ENCODE measurements at regions not wholly inside any gene's neighbourhood (a gene's known extent, or its start where the extent isn't known, plus 50 kb on each side); places are given as distances from the start of the nearest gene placed in this dataset.

DNA sequence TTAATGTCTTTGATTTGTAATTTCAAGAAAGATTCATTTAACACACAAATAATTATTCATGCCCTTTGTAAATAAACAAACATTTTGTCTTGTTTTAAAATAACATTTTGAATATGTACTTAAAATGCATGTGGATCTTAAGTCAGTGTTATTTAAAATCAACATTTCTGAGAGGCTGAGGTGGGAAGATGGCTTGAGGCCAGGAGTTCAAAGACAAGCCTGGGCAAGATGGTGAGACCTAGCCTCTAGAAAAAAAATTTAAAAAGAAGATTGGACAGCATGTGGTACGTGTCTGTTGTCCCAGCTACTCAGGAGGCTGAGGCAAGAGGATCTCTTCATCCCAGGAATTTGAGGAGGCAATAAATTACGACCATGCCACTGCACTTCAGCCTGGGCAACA is 1268.2 kb downstream of the SLITRK1 start:
- Histone ChIP-seq H3K36me3 (ENCODE audit: insufficient read depth, low read length) (no peaks in the 10 kb centered on the region), H3K27ac (no peak overlapping the region), H3K4me3 (no peak overlapping the region), H3K9me3 (ENCODE audit: low read depth, low read length) (no peaks in the 10 kb centered on the region), H3K9ac (ENCODE audit: insufficient read length) (no peak overlapping the region)
- TF ChIP-seq POLR2AphosphoS5 (IDR thresholded peaks at IDR 0.05; ENCODE audit: borderline replicate concordance, low read depth, low read length) (no peak), EZH2 (IDR thresholded peaks at IDR 0.05) (no peak), FOXP2 (optimal IDR thresholded peaks at IDR 0.05; ENCODE audit: control extremely low read depth, extremely low read length, insufficient read depth) (no peak)
- no peak for DNase-seq (ENCODE audit: low read depth, low spot score)

DNA sequence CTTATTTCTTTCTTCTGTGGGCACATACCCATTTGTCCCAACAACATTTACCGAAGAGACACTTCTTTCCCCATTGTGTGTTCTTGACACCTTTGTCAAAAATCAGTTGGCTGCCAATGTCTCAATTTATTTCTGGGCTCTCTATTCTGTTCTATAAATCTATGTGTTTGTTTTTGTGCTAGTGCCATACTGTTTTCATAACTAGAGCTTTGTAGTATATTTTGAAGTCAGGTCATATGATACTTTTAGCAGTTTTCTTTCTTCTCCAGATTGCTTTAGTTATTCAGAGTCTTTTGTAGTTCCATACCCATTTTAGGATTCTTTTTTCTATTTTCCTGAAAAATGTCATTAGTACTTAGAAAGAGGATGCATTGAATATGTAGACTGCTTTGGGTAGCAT is 1276.3 kb downstream of the SLITRK1 start:
- Histone ChIP-seq H3K27ac (no peak overlapping the region), H3K4me3 (no peak overlapping the region), H3K9me3 (ENCODE audit: low read depth, low read length) (no peaks in the 10 kb centered on the region), H3K9ac (ENCODE audit: insufficient read length) (no peak overlapping the region), H3K36me3 (ENCODE audit: insufficient read depth, low read length) (no peaks in the 10 kb centered on the region)
- TF ChIP-seq EZH2 (IDR thresholded peaks at IDR 0.05) = no peak
- TF ChIP-seq POLR2AphosphoS5 (IDR thresholded peaks at IDR 0.05; ENCODE audit: borderline replicate concordance, low read depth, low read length) = no peak
- no peak for TF ChIP-seq FOXP2 (optimal IDR thresholded peaks at IDR 0.05; ENCODE audit: control extremely low read depth, extremely low read length, insufficient read depth)
- DNase-seq (ENCODE audit: low read depth, low spot score) = no peak

DNA sequence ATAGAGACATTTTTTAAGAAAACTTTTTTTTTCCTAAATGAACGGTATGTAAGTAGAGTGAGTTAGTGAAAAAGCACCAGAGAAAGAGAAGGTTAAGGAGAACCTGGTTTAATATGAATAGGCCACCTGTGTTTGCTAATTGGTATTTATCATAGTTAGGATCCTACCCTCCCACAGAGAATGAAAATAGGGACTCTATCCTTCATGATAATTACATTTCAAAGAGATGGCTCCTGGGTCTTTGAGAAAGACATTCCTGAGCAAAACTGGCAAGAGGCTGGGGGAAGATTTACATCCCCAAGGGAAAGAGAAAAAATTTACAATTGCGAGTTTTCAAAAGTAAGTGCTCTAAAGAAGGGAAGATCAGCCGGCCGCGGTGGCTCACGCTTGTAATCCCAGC is 1284.5 kb downstream of the SLITRK1 start:
- no peak overlapping the region for H3K4me3 ChIP-seq
- no peaks in the 10 kb centered on the region for H3K9me3 ChIP-seq (ENCODE audit: low read depth, low read length)
- no peak for TF ChIP-seq EZH2 (IDR thresholded peaks at IDR 0.05)
- no peak for TF ChIP-seq FOXP2 (optimal IDR thresholded peaks at IDR 0.05; ENCODE audit: control extremely low read depth, extremely low read length, insufficient read depth)
- no peak for TF ChIP-seq POLR2AphosphoS5 (IDR thresholded peaks at IDR 0.05; ENCODE audit: borderline replicate concordance, low read depth, low read length)
- H3K27ac ChIP-seq = no peak overlapping the region
- no peak overlapping the region for H3K9ac ChIP-seq (ENCODE audit: insufficient read length)
- no peaks in the 10 kb centered on the region for H3K36me3 ChIP-seq (ENCODE audit: insufficient read depth, low read length)
- DNase-seq (ENCODE audit: low read depth, low spot score) = no peak

DNA sequence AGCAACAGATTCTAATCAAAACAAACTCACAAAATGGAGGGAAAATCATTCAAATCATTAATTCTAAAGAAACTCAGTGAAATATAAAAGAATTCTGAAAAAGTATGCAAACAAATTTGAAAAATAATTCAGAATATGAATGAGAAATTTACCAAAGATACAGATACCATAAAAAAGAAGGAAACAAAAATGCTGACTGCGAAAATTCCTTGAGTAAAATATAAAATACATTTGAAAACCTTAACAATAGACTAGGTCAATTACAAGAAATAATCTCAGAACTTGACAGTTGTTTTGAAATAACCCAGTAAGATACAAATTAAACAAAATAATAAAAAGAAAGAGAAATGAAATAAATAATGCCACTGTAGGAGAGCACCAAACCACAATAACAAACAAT is 1289.0 kb downstream of the SLITRK1 start:
- H3K9ac ChIP-seq (ENCODE audit: insufficient read length) = no peak overlapping the region
- no peaks in the 10 kb centered on the region for H3K9me3 ChIP-seq (ENCODE audit: low read depth, low read length)
- TF ChIP-seq FOXP2 (optimal IDR thresholded peaks at IDR 0.05; ENCODE audit: control extremely low read depth, extremely low read length, insufficient read depth) (no peak), POLR2AphosphoS5 (IDR thresholded peaks at IDR 0.05; ENCODE audit: borderline replicate concordance, low read depth, low read length) (no peak), EZH2 (IDR thresholded peaks at IDR 0.05) (no peak)
- no peak overlapping the region for H3K4me3 ChIP-seq
- H3K36me3 ChIP-seq (ENCODE audit: insufficient read depth, low read length) = no peaks in the 10 kb centered on the region
- H3K27ac ChIP-seq = no peak overlapping the region
- DNase-seq (ENCODE audit: low read depth, low spot score) = no peak

DNA sequence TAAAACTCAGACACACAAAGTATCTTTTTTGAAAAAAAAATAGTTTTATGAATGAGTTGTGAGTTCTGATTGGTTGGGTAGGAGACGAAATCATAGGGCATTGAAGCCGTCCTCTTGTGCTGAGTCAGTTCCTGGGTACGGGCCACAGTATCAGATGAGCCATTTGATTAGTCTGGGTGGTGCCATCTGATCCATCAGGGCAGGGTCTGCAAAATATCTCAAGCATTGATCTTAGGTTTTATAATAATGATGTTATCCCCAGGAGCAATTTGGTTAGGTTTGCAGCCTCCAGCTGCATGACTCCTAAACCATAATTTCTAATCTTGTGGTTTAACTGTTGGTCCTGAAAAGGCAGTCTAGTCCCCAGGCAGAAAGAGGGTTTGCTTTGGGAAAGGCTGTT is 1310.6 kb downstream of the SLITRK1 start:
- H3K9ac ChIP-seq (ENCODE audit: insufficient read length) = no peak overlapping the region
- no peak for TF ChIP-seq POLR2AphosphoS5 (IDR thresholded peaks at IDR 0.05; ENCODE audit: borderline replicate concordance, low read depth, low read length)
- TF ChIP-seq EZH2 (IDR thresholded peaks at IDR 0.05) = no peak
- TF ChIP-seq FOXP2 (optimal IDR thresholded peaks at IDR 0.05; ENCODE audit: control extremely low read depth, extremely low read length, insufficient read depth) = no peak
- H3K9me3 ChIP-seq (ENCODE audit: low read depth, low read length) = peaks cover 4% of the 10 kb centered on the region; the same call in 1 of the 2 replicates
- H3K27ac ChIP-seq = no peak overlapping the region
- no peaks in the 10 kb centered on the region for H3K36me3 ChIP-seq (ENCODE audit: insufficient read depth, low read length)
- peak; percentile 26 for DNase-seq (ENCODE audit: low read depth, low spot score)
- H3K4me3 ChIP-seq = no peak overlapping the region

DNA sequence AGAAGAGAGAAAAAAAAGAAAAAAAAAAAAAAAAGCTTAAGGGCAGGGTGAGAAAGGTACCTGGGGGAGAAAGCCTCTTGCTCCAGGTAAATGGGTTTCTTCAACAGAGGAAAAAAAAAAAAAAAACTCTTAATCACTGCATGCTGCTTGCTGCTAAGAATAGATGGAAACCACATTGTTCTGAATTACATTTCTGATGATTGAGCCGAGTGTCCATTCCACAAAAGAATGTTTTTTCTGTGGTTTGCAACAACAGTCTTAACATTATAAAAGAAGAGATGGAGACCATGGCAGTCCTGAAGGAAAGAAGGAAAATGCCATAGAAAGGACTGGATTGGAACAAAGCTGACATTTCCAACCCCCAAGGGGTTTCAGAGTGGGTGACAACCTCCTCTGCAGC is 1312.7 kb downstream of the SLITRK1 start:
- TF ChIP-seq FOXP2 (optimal IDR thresholded peaks at IDR 0.05; ENCODE audit: control extremely low read depth, extremely low read length, insufficient read depth) (no peak), EZH2 (IDR thresholded peaks at IDR 0.05) (no peak), POLR2AphosphoS5 (IDR thresholded peaks at IDR 0.05; ENCODE audit: borderline replicate concordance, low read depth, low read length) (no peak)
- no peak overlapping the region for H3K9ac ChIP-seq (ENCODE audit: insufficient read length)
- DNase-seq (ENCODE audit: low read depth, low spot score) = no peak
- H3K36me3 ChIP-seq (ENCODE audit: insufficient read depth, low read length) = no peaks in the 10 kb centered on the region
- H3K27ac ChIP-seq = no peak overlapping the region
- no peak overlapping the region for H3K4me3 ChIP-seq
- H3K9me3 ChIP-seq (ENCODE audit: low read depth, low read length) = no peaks in the 10 kb centered on the region

DNA sequence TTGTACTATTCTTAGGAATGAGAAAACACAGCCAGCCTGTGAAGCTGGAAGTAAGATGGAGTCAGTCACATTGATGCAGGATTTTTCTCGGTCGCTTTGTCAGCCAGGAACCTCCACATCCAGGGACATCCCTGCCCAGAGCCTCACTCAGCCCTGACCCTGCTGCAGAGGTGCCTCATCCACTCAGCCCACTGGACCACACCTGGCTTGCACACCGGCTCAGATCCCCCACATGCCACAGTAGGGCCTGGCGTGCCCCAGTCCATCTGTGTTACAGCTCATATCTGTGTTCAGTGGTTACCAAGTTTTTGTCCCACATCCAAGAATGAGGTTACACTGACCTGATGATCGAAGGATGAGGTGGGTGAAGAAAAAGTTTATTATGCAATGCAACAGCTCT is 1315.4 kb downstream of the SLITRK1 start:
- no peak overlapping the region for H3K4me3 ChIP-seq
- no peaks in the 10 kb centered on the region for H3K9me3 ChIP-seq (ENCODE audit: low read depth, low read length)
- DNase-seq (ENCODE audit: low read depth, low spot score) = no peak
- H3K36me3 ChIP-seq (ENCODE audit: insufficient read depth, low read length) = no peaks in the 10 kb centered on the region
- H3K9ac ChIP-seq (ENCODE audit: insufficient read length) = no peak overlapping the region
- H3K27ac ChIP-seq = no peak overlapping the region
- no peak for TF ChIP-seq FOXP2 (optimal IDR thresholded peaks at IDR 0.05; ENCODE audit: control extremely low read depth, extremely low read length, insufficient read depth)

DNA sequence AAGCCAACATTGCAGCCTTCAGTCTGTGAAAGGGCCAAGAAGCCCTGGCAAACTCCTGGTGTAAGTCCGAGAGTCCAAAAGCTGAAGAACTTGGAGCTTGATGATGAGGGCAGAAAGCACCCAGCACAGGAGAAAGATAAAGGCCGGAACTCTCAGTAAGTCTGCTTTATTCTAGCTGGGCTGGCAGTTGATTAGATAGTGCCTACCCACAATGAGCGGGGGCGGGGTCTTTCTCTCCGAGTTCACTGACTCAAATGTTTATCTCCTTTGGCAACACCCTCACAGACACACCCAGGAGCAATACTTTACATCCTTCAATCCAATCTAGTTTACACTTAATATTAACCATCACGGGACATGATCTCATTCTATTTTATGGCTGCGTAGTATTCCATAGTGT is 1317.1 kb downstream of the SLITRK1 start:
- no peak for DNase-seq (ENCODE audit: low read depth, low spot score)
- no peak overlapping the region for H3K27ac ChIP-seq

DNA sequence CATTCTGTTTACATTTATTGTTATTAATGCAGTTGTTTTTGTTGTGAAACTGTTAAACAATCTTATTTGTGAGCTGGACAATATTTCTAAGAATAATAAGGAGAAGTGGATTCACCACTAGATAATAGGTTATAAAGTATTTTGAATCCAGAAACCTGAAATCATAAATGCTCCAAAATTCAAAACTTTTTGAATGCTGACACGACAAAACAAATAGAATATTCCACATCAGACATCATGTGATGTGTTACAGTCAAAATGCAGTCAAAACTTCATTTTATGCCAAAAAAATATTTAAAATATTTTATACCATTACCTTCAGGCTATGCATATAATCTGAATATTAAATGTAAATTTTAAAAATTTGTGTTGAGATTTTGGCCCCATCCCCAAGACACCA is 1321.4 kb downstream of the SLITRK1 start:
- Histone ChIP-seq H3K9me3 (ENCODE audit: low read depth, low read length) (no peaks in the 10 kb centered on the region), H3K9ac (ENCODE audit: insufficient read length) (no peak overlapping the region), H3K27ac (no peak overlapping the region), H3K4me3 (no peak overlapping the region), H3K36me3 (ENCODE audit: insufficient read depth, low read length) (no peaks in the 10 kb centered on the region)
- TF ChIP-seq FOXP2 (optimal IDR thresholded peaks at IDR 0.05; ENCODE audit: control extremely low read depth, extremely low read length, insufficient read depth) = no peak
- TF ChIP-seq EZH2 (IDR thresholded peaks at IDR 0.05) = no peak
- TF ChIP-seq POLR2AphosphoS5 (IDR thresholded peaks at IDR 0.05; ENCODE audit: borderline replicate concordance, low read depth, low read length) = no peak
- DNase-seq (ENCODE audit: low read depth, low spot score) = no peak

More for the DNA sequence above, 1317.1 kb downstream of the SLITRK1 start:
- no peak overlapping the region for H3K9ac ChIP-seq (ENCODE audit: insufficient read length)
- H3K36me3 ChIP-seq (ENCODE audit: insufficient read depth, low read length) = no peaks in the 10 kb centered on the region
- no peaks in the 10 kb centered on the region for H3K9me3 ChIP-seq (ENCODE audit: low read depth, low read length)
- TF ChIP-seq POLR2AphosphoS5 (IDR thresholded peaks at IDR 0.05; ENCODE audit: borderline replicate concordance, low read depth, low read length) (no peak), FOXP2 (optimal IDR thresholded peaks at IDR 0.05; ENCODE audit: control extremely low read depth, extremely low read length, insufficient read depth) (no peak), EZH2 (IDR thresholded peaks at IDR 0.05) (no peak)
- no peak overlapping the region for H3K4me3 ChIP-seq

All from SK-N-MC (cell line).